ENCODE measurements at regions not wholly inside any gene's neighbourhood (a gene's known extent, or its start where the extent isn't known, plus 50 kb on each side); places are given as distances from the start of the nearest gene placed in this dataset.
"Not testable (repeated sequence)": the region's sequence is repeated elsewhere in the genome, so short reads cannot be mapped to it uniquely, and the experiment has no call there.

DNA sequence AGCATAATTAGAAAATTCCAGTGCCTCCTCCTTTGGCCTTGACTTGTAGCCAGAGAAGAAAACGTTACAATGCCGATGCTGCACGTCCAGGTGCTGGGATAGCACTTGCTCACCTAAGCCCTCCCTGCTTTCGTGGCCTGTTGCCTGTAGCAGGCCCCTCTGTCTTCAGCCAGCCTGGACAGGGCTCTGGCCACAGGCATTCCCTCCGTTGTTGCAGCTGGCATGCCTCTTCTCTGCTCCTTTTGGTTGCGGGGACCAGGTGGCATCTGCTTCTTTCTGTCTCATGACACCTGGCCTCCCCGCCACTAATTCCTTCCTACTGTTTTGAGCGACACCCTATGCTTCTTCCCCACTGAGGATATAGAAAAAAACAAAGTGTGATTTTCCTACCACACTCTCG, 54.6 kb upstream of the MORC3 start:
- Histone ChIP-seq H3K4me1 (peaks cover 4 to 38% (median 11%) of the 10 kb centered on the region in 6 donors), H3K4me3 (no peak overlapping the region), H3K36me3 (peaks cover 3 to 95% (median 29%) of the 10 kb centered on the region in 6 donors), H3K27ac (no peak overlapping the region), H3K27me3 (replicated peaks in 1 of 7) (no peaks in the 10 kb centered on the region), H3K9me3 (peaks cover 0 to 6% (median 0%) of the 10 kb centered on the region in 8 donors)
- intact Hi-C loops (cut with DNase I; ENCODE audit: low total_unique reads), result no loop called here
- peak; percentile 55 for DNase-seq
- no peak for TF ChIP-seq POLR2AphosphoS5 (IDR thresholded peaks at IDR 0.05)
- TF ChIP-seq, protein P1, sequence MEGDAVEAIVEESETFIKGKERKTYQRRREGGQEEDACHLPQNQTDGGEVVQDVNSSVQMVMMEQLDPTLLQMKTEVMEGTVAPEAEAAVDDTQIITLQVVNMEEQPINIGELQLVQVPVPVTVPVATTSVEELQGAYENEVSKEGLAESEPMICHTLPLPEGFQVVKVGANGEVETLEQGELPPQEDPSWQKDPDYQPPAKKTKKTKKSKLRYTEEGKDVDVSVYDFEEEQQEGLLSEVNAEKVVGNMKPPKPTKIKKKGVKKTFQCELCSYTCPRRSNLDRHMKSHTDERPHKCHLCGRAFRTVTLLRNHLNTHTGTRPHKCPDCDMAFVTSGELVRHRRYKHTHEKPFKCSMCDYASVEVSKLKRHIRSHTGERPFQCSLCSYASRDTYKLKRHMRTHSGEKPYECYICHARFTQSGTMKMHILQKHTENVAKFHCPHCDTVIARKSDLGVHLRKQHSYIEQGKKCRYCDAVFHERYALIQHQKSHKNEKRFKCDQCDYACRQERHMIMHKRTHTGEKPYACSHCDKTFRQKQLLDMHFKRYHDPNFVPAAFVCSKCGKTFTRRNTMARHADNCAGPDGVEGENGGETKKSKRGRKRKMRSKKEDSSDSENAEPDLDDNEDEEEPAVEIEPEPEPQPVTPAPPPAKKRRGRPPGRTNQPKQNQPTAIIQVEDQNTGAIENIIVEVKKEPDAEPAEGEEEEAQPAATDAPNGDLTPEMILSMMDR (IDR thresholded peaks at IDR 0.05 in 8 of 11, conservative IDR thresholded peaks at IDR 0.05 in 3 of 11), result no peak
- no peak for TF ChIP-seq POLR2A (IDR thresholded peaks at IDR 0.05)
- WGBS, 5 donors, result 84 to 95% (median 91%) methylated on average over 9 of the region's 9 CpGs

DNA sequence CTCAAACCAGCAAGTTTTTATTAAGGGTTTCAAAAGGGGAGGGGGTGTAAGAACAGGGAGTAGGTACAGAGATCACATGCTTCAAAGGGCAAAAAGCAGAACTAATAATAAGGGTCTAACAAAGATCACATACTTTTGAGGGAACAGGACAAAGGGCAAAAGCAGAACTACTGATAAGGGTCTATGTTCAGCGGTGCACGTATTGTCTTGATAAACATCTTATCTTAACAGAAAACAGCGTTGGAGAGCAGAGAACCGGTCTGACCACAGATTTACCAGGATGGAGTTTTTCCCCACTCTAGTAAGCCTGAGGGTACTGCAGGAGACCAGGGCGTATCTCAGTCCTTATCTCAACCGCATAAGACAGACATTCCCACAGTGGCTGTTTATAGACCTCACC, 52.2 kb upstream of the MORC3 start:
- intact Hi-C loops (cut with DNase I; ENCODE audit: low total_unique reads); H3K27ac ChIP-seq; H3K9me3 ChIP-seq; H3K4me3 ChIP-seq; DNase-seq; H3K27me3 ChIP-seq (replicated peaks in 1 of 7): not testable (repeated sequence)
- H3K4me1 ChIP-seq, result peaks cover 0 to 14% (median 2%) of the 10 kb centered on the region in 6 donors
- H3K36me3 ChIP-seq, result peaks cover 4 to 99% (median 32%) of the 10 kb centered on the region in 6 donors
- 59 to 76% (median 67%) methylated on average over 6 of the region's 6 CpGs for WGBS, 5 donors

DNA sequence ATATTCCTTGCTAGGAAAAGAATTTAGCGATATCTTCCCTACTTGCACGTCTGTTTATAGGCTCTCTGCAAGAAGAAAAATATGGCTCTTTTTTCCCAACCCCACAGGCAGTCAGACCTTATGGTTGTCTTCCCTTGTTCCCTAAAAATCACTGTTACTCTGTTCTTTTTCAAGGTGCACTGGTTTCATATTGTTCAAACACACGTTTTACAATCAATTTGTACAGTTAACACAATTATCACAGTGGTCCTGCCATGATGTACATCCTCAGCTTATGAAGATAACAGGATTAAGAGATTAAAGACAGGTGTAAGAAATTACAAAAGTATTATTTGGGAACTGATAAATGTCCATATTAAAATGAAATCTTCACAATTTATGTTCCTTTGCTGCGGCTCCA, 51.7 kb upstream of the MORC3 start:
- H3K9me3 ChIP-seq; DNase-seq; intact Hi-C loops (cut with DNase I; ENCODE audit: low total_unique reads); H3K4me3 ChIP-seq; H3K4me1 ChIP-seq; H3K27ac ChIP-seq; H3K27me3 ChIP-seq (replicated peaks in 1 of 7): not testable (repeated sequence)
- 93 to 94% (median 94%) methylated on average over 4 of the region's 4 CpGs for WGBS, 5 donors
- peaks cover 4 to 100% (median 31%) of the 10 kb centered on the region in 6 donors for H3K36me3 ChIP-seq

Measured in spleen (tissue), 11 donors.